ENCODE measurements at regions not wholly inside any gene's neighbourhood (a gene's known extent, or its start where the extent isn't known, plus 50 kb on each side); places are given as distances from the start of the nearest gene placed in this dataset.

DNA sequence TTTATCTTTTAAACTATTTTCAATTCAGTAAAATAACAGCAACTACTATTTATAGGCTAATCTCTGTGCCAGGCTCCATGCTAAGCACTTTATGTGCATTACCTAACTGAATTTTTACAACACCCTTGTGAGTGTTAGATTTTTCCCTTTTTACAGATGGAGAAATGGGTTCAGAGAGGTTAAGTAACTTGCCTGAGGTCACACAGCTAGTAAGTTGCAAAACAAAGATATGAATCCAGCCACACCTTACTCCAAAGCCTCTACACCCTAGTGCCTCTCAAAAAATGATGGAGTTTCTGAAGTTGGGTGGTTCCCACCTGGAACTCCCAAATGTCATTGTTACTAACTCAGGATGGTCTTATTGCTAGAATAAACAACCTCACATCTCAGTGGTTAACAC is 60.8 kb downstream of the RHOB start:
- Histone ChIP-seq H3K27me3 (replicated peaks; ENCODE audit: control insufficient read depth, insufficient read depth, low read length) (no peaks in the 10 kb centered on the region), H3K36me3 (ENCODE audit: control insufficient read depth, insufficient read depth, low read length) (no peaks in the 10 kb centered on the region), H3K4me3 (replicated peaks; ENCODE audit: low read depth, low read length) (no peak overlapping the region)
- TF ChIP-seq, protein P1, sequence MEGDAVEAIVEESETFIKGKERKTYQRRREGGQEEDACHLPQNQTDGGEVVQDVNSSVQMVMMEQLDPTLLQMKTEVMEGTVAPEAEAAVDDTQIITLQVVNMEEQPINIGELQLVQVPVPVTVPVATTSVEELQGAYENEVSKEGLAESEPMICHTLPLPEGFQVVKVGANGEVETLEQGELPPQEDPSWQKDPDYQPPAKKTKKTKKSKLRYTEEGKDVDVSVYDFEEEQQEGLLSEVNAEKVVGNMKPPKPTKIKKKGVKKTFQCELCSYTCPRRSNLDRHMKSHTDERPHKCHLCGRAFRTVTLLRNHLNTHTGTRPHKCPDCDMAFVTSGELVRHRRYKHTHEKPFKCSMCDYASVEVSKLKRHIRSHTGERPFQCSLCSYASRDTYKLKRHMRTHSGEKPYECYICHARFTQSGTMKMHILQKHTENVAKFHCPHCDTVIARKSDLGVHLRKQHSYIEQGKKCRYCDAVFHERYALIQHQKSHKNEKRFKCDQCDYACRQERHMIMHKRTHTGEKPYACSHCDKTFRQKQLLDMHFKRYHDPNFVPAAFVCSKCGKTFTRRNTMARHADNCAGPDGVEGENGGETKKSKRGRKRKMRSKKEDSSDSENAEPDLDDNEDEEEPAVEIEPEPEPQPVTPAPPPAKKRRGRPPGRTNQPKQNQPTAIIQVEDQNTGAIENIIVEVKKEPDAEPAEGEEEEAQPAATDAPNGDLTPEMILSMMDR (IDR thresholded peaks at IDR 0.05; ENCODE audit: insufficient read depth, low read length, poor library complexity, severe bottlenecking), result no peak
- DNase-seq (ENCODE audit: extremely low read depth, insufficient read length), result no peak

DNA sequence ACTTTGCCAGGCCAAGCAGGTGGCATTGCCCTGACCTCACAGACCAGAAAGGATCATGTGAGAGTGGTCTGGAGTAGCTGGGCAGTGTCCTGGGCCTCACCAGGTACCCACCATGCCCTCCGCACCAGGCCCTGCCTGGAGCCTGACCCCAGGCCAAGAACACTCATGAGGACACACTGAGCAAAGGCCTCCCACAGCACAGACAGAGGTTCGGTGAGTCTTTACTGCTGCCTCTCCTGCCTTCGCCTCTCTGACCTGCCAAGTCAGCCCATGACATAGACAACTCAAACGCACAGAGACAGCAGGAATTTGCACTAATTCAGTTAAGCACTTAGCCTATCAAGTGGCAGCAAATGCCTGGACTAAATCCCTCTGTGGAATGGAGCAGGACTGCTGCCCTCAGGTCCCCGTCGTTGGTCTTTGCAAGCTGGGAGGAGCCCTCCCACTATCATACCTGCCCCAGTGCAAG is 62.5 kb downstream of the RHOB start:
- H3K4me3 ChIP-seq (replicated peaks; ENCODE audit: low read depth, low read length), result no peak overlapping the region
- H3K36me3 ChIP-seq (ENCODE audit: control insufficient read depth, insufficient read depth, low read length), result no peaks in the 10 kb centered on the region
- DNase-seq (ENCODE audit: extremely low read depth, insufficient read length), result no peak
- TF ChIP-seq, protein P1 (IDR thresholded peaks at IDR 0.05; ENCODE audit: insufficient read depth, low read length, poor library complexity, severe bottlenecking), result no peak
- no peaks in the 10 kb centered on the region for H3K27me3 ChIP-seq (replicated peaks; ENCODE audit: control insufficient read depth, insufficient read depth, low read length)

DNA sequence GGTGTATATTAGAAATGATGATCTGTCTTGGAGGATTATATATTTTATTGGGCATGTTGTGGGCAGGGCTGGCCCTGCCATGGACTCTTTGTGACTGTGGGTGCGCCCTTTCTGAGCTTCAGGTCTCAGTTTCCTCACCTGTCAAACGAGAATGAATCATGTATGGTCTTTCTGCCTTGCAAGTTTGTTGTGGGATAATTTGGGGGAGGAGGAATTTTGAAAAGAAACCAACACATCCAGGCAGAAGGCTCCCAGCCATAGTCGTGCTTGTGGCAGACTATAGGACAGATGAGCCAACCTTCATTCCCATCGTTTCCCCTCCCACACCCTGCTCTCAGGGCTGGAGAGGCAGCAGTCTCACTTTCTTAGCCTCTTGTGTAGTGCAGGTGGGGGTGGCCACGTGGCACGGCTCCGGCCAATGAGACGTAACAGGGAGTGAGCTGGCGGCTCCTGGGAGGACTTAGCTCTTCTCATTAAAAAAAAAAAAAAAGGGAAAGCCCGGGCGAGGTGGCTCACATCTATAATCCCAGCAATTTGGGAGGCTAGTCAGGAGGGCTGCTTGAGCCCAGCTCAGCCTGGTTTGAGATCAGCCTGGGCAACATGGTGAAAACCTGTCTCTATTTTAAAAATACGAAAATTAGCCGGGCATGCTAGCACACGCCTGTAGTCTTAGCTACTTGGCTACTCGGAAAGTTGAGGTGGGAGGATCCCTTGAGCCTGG is 63.1 kb downstream of the RHOB start:
- DNase-seq (ENCODE audit: extremely low read depth, insufficient read length), result no peak
- no peaks in the 10 kb centered on the region for H3K36me3 ChIP-seq (ENCODE audit: control insufficient read depth, insufficient read depth, low read length)
- no peak overlapping the region for H3K4me3 ChIP-seq (replicated peaks; ENCODE audit: low read depth, low read length)
- H3K27me3 ChIP-seq (replicated peaks; ENCODE audit: control insufficient read depth, insufficient read depth, low read length), result no peaks in the 10 kb centered on the region
- TF ChIP-seq, protein P1 (IDR thresholded peaks at IDR 0.05; ENCODE audit: insufficient read depth, low read length, poor library complexity, severe bottlenecking), result no peak

DNA sequence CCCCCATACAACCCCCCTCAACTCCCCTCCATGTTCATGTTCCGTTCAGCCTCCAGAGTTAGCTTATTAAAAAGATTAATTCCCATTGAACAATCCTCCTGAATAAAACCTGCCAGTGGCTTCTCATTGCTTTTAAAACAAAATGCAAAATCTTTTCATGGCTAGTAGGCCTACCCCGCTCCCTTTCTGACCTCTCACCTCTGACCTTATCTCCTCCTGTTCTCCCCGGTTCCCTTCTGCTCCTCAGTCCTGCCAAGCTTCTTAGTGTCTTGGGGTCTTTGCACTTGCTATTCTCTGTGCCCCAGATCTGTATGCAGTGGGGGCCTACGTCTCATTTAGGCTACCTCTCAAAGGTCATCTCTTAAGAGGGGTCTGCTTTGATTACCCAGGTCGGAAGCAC is 64.3 kb downstream of the RHOB start:
- Histone ChIP-seq H3K36me3 (ENCODE audit: control insufficient read depth, insufficient read depth, low read length) (no peaks in the 10 kb centered on the region), H3K27me3 (replicated peaks; ENCODE audit: control insufficient read depth, insufficient read depth, low read length) (no peaks in the 10 kb centered on the region), H3K4me3 (replicated peaks; ENCODE audit: low read depth, low read length) (no peak overlapping the region)
- TF ChIP-seq, protein P1 (IDR thresholded peaks at IDR 0.05; ENCODE audit: insufficient read depth, low read length, poor library complexity, severe bottlenecking), result no peak
- no peak for DNase-seq (ENCODE audit: extremely low read depth, insufficient read length)

DNA sequence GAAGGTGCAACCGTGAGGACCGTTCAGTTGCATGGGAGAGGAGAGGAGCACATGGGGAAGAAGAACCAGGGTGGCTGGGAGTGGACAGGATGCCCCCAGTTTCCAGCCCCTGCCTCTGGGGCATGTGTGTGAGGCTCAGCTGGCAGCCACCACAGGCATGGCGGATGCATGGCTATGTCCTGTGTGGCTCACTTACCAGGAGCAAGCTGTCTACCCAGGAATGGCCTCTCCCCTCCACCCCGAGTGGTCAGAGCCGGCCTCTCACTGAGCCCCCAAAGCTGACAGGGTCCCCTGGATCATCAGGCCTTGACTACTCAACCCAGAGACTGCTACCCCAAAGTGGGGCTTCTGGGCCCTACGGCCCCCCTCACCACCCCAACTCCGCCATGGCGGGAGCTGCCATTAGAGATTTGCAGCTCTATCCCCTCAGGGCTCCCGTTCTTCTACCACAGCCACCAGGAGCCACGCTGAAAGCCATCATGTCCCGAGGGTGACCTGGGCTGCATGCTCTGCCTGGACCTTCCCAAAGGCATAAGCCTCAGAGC is 65.3 kb downstream of the RHOB start:
- H3K27me3 ChIP-seq (replicated peaks; ENCODE audit: control insufficient read depth, insufficient read depth, low read length), result no peaks in the 10 kb centered on the region
- no peaks in the 10 kb centered on the region for H3K36me3 ChIP-seq (ENCODE audit: control insufficient read depth, insufficient read depth, low read length)
- no peak for DNase-seq (ENCODE audit: extremely low read depth, insufficient read length)
- TF ChIP-seq, protein P1 (IDR thresholded peaks at IDR 0.05; ENCODE audit: insufficient read depth, low read length, poor library complexity, severe bottlenecking), result no peak
- no peak overlapping the region for H3K4me3 ChIP-seq (replicated peaks; ENCODE audit: low read depth, low read length)

All from GM06990 (cell line).